ENCODE measurements at regions not wholly inside any gene's neighbourhood (a gene's known extent, or its start where the extent isn't known, plus 50 kb on each side); places are given as distances from the start of the nearest gene placed in this dataset.

GRCh38 chr5:158485047-158485446 lies 614.7 kb downstream of the EBF1 start:
- no peak for DNase-seq (ENCODE audit: low read depth in 2 of 2, low spot score in 1 of 2)

GRCh38 chr5:158484150-158484549 lies 615.6 kb downstream of the EBF1 start:
- DNase-seq (ENCODE audit: low read depth in 2 of 2, low spot score in 1 of 2): no peak

GRCh38 chr5:158483281-158483860 lies 616.3 kb downstream of the EBF1 start:
- DNase-seq (ENCODE audit: low read depth in 2 of 2, low spot score in 1 of 2): no peak

GRCh38 chr5:158482125-158482524 lies 617.6 kb downstream of the EBF1 start:
- DNase-seq (ENCODE audit: low read depth in 2 of 2, low spot score in 1 of 2): no peak

- no peak for DNase-seq (ENCODE audit: low read depth in 2 of 2, low spot score in 1 of 2)
These were observed 619.2 kb upstream of the CLINT1 start for GRCh38 chr5:158478139-158478538.

GRCh38 chr5:158477214-158477613 lies 618.3 kb upstream of the CLINT1 start:
- DNase-seq (ENCODE audit: low read depth in 2 of 2, low spot score in 1 of 2): no peak

DNA sequence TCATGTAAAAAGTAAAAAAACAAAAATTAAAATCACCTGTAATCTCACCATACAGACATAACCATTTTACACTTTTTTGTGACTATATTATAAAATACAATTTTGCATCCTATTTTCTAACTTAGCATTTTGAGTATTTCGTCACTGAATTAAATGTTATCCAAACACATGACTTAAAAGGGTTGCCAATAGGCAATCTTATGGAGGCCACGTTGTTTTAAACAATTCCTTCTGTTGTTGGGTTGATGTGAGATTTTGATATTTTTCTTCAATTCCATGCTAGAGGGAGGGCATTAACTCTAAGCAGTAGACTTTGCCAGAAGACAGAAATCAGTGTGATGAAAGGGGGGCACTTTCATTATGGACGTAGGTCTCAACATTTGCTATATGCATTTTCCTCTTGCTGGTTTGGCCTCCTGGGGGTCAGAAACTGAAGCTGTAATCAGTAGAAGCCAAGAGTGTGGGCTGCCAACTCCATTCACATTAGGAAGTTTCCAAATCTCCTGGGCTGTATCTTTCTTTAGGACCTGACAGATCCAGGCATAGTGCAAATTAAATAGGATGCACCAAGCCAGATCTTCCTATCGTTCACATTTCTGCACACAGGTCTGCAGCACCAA lies 614.2 kb upstream of the CLINT1 start:
- DNase-seq (ENCODE audit: low read depth in 2 of 2, low spot score in 1 of 2): no peak

- no peak for DNase-seq (ENCODE audit: low read depth in 2 of 2, low spot score in 1 of 2)
These were observed 612.6 kb upstream of the CLINT1 start for GRCh38 chr5:158471535-158471924.

- no peak for DNase-seq (ENCODE audit: low read depth in 2 of 2, low spot score in 1 of 2)
These were observed 612.0 kb upstream of the CLINT1 start for GRCh38 chr5:158470764-158471534.

GRCh38 chr5:158468444-158468843 lies 609.5 kb upstream of the CLINT1 start:
- DNase-seq (ENCODE audit: low read depth in 2 of 2, low spot score in 1 of 2): no peak

DNA sequence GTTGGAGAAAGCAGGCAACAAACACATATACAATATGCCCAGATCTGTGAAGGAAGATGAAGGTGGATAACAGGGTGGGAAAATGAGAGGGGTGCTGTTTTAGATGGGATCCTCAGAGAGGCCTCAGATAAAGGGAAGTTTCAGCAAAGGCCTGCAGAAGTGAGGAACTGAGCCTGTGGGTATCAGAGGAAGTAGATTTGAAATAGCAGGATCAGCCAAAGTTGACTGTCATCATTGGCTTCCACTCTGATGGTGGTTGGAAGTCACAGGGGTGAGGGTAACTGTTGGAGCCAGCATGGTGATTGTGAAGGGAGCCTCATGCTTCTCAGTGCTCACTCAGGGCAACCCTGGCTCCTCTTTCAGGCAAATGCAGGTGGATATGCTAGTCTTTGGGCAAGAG lies 607.2 kb upstream of the CLINT1 start:
- DNase-seq (ENCODE audit: low read depth in 2 of 2, low spot score in 1 of 2): no peak

- no peak for DNase-seq (ENCODE audit: low read depth in 2 of 2, low spot score in 1 of 2)
These were observed 606.4 kb upstream of the CLINT1 start for GRCh38 chr5:158465086-158465972.

- no peak for DNase-seq (ENCODE audit: low read depth in 2 of 2, low spot score in 1 of 2)
These were observed 605.4 kb upstream of the CLINT1 start for GRCh38 chr5:158464383-158464782.

GRCh38 chr5:158463938-158464337 lies 605.0 kb upstream of the CLINT1 start:
- no peak for DNase-seq (ENCODE audit: low read depth in 2 of 2, low spot score in 1 of 2)

DNA sequence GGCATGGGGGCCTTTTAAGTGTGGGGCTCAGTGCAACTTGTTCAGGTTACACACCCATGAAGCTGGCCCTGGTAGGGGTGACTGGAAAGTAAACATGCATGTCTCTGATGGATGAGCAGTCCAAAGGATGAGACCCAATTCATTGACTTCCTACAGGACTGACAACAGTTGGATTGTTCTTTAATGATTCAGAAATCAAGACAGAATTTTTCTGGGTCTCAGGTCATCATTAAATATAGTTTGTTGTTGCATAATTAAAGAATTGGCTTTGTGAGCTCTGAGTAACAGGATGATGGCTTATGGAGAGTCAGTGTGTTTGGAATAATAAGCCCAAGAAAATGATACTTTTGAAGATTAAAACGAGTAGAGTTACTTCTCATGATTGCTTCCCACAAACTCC lies 604.2 kb upstream of the CLINT1 start:
- DNase-seq (ENCODE audit: low read depth in 2 of 2, low spot score in 1 of 2): no peak

DNA sequence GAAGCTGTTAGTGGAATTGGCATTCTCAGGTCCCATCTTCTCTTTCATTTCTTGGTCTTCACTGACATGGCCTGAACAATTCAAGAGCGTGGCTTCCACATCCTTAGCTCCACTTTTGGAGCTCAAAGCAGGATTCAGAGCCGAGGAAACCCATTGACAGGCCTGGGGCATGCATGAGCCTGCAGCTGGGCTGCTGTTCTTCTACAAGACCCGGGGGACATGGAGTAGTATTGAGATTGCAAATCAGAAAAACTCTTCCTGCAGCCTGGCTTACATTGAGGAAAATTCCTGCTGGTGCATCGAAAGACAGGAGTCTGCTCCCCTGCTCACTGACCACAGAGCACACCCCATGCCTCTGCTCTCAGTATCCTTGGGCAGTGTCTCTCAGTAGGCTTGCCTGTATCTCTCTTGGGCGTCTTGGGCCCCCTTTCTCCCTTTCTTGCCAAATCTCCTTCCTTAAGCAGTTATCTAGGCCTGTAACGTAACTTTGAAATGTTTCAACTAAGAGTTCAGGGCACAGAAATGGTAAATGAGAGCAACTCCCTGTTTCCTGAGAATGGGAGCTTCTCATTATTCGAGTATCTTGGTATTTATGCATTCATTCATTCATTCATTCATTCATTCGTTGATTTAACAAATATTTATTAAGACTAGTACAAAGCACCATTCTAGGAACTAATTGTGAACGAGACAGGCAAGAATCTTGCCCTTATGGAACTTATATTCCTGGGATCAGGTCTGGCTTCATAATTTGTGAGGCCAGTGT lies 603.6 kb upstream of the CLINT1 start:
- DNase-seq (ENCODE audit: low read depth in 2 of 2, low spot score in 1 of 2): no peak

DNA sequence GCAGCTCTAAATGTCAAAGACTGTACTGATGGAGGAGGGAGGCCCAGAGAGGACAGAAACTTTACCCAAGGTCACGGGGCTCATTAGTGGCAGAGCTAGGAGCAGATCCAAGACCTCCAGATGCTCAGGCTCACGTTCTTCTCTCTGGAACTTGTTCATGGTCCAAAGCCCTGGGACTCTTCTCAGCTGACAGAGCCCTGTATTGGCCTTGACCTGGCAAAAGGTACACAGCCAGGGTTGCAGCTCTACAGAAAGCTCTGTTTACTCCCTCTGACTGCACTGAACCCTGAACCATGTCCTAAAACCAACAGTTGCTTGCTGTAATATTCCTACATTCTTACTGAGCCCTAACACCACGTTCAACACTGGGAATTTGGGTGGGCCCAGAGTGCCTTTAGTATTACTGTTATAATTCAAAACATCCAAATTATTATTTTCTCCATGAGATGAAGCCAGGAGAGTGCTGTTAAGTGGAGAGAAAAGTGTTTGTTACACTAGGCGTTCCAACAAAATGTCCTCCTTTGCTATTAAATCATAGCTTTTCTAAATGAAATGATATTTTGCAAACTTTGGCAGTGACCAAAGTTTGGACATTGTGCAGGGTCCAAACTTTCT lies 602.4 kb upstream of the CLINT1 start:
- DNase-seq (ENCODE audit: low read depth in 2 of 2, low spot score in 1 of 2): no peak

- no peak for DNase-seq (ENCODE audit: low read depth in 2 of 2, low spot score in 1 of 2)
These were observed 599.1 kb upstream of the CLINT1 start for GRCh38 chr5:158458086-158458485.

DNA sequence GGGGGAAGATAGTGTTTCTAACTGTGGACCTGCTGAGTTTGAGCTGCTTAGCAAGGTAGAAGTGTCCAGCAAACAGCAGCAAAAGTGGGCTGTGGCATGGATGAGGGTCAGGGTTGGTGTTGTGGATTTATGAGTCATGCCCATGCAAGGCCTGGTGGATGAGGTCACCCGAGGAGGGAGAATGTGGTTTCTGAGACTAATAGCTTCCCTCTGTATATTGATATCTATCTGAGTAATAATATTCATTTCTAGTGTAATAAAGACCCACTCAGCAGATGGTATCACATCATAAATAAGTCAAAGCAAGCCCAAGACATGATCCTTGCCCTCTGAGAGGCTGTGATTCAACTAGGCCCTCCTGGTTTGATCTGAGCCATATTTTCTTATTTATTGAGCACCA lies 597.8 kb upstream of the CLINT1 start:
- DNase-seq (ENCODE audit: low read depth in 2 of 2, low spot score in 1 of 2): no peak

DNA sequence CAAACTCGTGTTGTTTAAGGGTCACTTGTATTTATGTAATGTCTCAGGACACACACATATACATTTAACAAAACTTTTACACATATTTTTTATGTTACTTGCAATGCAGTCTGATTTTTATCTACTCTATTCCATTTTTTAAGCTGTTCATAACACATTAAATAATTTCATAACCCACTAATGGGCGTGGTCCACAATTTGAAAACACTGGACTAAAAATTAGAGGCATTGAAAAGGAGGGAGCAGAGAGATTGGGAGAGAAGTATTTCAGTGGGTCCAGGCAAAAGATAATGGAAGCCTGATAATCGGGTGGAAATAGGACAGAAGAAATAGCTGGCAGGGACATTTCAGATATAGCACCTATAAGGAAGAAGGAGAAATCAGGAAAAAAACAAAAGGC lies 597.3 kb upstream of the CLINT1 start:
- no peak for DNase-seq (ENCODE audit: low read depth in 2 of 2, low spot score in 1 of 2)
